NCI-H446 (cell line): ENCODE measurements at regions not wholly inside any gene's neighbourhood (a gene's known extent, or its start where the extent isn't known, plus 50 kb on each side); places are given as distances from the start of the nearest gene placed in this dataset.
"Not testable (repeated sequence)": the region's sequence is repeated elsewhere in the genome, so short reads cannot be mapped to it uniquely, and the experiment has no call there.

Experiments used
- DNase-seq, 2 experiments: peaks; one replicate each; lab custom pipeline; 2025; lab: John Stamatoyannopoulos, UW

DNA sequence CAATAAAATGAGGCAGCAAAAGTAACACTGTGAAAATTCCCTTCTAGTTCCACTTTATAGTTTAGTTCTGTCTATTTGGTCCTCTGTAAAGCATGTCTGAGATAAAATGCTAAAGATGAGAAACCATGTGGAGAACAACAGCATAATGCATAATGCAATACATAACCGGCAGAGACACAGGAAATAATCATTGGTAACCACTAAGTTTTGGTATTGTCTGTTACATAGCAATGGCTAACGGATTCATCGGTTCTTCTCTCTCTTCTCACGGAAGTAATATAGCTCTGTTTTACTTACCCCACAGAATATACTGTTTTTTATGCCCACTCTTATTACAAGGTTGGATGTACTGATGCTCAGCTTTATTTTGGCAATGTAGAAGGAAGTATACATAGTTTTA is 158.9 kb downstream of the FAM174A start:
- no peak for DNase-seq

DNA sequence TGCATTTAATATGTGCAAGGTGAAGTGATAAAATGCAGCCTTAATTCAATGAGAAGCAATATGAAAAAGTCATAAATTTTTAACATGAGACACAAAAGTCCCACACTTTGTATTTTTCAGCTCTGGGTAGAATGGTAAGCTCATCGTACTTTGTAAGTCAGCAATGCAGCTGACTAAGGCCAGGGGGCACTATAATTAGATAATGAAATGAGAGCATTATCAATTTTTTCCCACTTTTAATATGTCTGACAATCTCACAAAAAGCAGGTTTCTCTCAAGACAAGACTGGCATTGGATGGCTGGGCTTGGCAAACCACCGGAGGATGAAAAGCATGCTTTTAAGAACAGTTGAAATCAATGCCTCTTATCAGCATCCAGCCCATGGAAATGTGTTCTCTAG is 162.8 kb downstream of the FAM174A start:
- no peak for DNase-seq

DNA sequence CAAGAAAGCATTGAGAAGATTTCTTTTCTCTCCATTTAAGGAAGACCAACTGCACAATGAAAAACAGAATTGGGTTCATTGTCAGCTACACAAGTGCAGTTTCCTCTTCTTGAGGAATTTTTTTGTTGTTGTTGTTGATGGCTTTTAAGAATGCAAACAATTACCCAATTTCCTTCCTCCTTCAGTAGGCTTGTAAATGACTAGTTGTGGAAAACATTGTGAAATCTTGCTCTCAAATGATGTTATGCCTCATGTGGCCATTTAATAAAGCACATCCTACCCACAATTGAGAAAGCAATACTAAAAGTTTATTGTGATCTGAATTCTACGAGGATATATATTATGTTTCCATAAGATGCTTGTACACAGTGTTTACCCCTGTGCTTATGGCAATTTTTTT is 171.6 kb downstream of the FAM174A start:
- no peak for DNase-seq

DNA sequence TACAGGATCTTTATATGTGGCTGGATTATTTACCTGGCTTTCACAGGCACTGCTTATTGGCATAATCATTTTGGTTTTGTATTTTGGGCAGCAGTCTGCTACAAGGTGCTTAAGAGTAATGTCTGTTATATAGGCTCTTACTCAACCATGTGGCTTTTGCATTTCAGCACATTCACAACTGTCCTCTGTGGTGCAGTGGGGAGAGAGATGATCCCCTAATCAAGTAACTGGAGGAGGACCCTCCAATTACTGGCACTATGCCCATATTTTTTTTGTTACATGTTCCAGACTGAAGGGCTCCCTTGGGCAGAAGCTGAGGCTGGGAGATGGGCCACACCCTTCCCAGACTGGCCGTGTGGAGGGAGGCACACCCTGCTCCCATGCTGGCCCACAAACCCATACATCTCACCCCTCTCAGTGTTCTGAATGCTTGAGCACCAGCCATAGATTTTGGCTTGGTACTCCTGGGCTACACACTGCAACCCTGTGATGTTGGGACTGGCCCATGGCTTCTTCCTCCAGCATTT is 173.5 kb downstream of the FAM174A start:
- DNase-seq: peak; percentile 5 to 17

DNA sequence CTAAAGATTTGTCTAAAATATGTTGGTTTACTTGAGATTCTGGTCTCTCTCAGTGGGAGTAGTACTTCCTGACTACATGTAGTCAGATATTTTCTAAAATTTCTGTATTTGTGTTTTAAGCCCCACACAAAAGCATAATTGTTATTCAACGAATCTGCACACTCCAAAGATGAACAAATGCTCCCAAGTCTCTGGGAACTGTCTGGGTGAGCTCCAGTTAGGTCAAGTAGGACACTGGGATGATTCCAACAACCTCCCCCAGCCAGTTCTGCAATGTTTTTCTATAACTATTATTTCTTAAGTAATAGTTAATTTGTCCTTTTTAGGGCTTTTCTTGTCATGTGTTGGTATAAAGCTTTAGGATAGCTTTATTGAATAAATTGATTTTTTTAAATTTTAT is 174.6 kb downstream of the FAM174A start:
- no peak for DNase-seq

DNA sequence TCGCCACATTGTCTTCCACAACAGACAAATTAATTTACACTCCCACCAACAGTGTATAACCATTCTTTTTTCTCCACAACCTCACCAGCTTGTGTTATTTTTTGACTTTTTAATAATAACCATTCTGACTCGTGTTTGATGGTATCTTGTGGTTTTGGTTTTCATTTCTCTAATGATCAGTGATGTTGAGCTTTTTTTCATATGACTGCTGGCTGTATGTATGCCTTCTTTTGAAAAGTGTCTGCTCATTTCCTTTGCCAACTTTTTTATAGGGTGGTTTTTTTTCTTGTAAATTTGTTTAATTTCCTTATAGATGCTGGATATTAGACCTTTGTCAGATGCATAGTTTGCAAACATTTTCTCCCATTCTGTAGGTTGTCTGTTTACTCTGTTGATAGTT is 179.6 kb downstream of the FAM174A start:
- not testable (repeated sequence) for DNase-seq

DNA sequence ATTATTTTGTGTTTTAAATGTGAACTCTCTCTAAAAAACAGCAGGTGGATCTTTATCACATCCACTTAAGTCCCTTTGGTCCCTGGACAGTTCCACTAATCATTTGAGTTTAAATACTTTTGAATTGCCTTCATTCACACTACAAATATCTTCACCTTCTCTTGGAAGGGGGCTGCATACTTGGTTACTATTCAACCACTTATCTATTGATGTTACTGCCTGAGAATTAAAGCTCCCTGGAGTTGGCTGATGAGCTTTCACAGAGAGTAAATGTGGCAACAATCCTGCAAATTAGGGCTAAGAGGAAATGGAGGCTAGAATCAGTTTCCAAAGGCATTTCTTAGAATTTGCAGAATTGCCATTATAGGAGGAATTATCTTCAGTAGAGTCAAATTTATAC is 180.4 kb downstream of the ST8SIA4 start:
- no peak for DNase-seq

DNA sequence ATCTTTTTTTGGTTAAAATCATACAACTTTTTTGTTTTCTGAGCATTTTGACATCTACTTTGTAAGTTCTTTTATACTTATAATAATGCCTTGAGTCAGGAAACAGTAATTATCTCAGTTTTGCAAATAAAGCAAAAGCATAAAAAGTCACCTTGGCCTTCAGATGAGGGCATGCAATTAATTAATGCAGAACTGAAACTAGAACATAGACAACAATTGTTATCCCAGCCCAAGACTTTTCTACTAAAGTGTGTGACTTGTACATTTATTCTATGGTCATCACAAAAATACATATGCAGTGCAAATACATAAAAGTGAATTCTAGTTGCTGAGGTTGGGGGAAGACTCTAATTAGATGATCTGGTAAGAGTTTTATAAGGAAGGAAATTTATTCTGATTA is 179.9 kb downstream of the ST8SIA4 start:
- DNase-seq: no peak

DNA sequence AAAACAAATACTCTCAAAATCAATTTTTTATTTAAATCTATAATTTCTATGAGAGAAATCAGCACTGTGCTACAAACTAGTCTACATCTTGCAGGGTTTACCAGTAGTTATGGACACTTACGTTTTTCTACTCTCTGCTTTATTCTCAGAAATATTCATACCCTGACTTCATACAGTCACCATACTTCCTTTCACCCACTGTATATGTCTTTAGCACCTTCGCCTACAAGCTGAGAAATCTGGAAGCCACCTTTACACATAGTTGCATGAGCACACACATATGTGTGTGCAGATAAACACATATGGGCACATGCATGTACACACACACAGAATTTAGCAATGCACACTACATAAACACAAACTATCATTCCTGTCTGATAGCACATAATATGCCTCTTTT is 177.0 kb downstream of the ST8SIA4 start:
- no peak for DNase-seq

DNA sequence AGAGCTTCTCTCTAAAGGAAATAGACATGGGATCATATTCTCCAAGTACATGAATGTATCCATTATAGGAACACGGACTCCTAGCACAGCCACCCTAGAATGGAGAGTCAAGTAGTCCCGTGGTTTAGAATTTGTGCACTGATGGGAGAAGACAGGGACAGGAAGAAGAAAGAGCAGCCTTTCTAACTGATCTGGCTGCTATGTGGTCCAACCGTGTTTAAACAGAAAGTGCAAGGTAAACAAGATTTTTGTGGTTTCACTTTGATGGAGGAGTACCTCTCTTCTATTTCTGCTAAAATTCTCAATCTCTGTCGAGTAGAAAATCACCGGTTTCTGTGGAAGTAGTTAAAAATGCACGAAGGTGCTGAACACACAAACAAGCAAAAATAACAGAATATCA is 171.3 kb downstream of the ST8SIA4 start:
- DNase-seq: no peak

DNA sequence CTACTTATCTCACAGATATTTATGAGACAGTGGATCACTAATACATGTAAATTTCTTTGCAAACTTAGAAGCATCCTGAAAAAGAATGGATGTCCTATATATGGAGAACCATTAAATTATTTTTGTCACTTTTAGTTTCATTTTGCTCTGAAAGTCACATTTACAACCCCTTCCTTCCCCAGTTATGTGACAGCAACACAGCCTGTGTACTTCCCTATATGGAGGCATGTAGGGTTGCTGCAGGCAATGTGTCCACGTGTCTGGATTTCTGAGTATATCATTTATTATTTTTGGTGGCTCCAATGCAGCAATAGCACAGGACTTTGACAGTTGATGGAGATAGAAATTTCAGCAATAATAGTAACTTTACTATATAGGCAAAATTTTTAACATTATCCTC is 156.4 kb downstream of the ST8SIA4 start:
- DNase-seq: no peak

DNA sequence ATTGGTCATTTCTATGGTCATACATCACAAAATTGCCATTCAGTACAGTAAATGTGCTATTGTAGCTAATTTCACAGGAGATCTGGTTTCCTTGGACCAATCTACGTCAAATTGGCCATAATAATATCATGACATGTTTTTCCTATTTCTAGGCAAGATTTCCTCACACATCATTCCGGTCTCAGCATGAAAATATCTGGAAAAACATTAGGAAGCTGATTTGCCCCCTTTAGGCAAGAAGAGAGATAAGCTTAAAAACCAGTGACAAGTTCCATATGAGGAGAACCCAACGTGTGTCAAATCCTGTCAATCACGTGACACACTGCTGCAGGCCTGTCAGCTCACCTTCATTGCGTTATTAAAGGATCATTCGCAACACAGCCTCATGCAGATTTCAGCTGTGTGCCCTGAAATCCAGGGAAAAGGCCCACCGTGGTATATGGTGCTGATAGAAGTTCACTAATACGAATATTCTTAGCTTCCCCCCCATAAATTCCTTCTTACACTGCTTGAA is 153.3 kb downstream of the ST8SIA4 start:
- no peak for DNase-seq

DNA sequence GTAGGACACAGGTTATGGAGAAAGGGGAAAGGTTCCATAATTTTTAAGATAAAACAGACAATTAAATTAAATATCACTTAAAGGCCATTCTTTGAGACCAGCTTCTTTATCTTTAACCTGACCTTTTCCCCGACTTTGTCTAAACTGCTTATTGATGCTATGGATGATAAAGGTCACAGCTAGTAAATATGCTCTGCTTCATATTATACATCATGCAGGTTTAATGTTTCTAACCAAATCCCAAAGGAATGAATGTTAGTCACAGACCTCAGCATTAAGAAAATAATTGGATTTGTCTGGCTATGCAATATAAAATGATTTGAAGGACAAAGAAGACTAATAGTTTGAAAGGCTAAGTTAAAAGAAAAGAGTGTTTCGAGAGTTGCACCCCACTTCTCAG is 147.6 kb downstream of the ST8SIA4 start:
- no peak for DNase-seq
